K562 (cell line): ENCODE measurements at regions not wholly inside any gene's neighbourhood (a gene's known extent, or its start where the extent isn't known, plus 50 kb on each side); places are given as distances from the start of the nearest gene placed in this dataset.

Experiments used
- ATAC-seq: fragments of 200-7000 bp; cut with Tn5 transposase; 3 replicates; pipeline ENCODE4 v1.9.1; 2020; ENCODE audit warnings: moderate library complexity
- BruUV-seq: library from RNA; stranded (reverse); fragments of 400-500 nt; replicated peaks from 2 replicates; lab custom pipeline; 2021; lab: Mats Ljungman, UMichigan
- CTCF ChIA-PET: fragments of 300-600 bp; formaldehyde crosslinking; extraction: SDS; loops from one replicate; lab custom pipeline; 2021; ENCODE audit warnings: low intra/inter-chr PET ratio; lab: Yijun Ruan, JAX
- POLR2A ChIA-PET: fragments of 300-600, 350-650 bp; sonication (Branson Sonifier 250); formaldehyde crosslinking; extraction: SDS; loops from one replicate; lab custom pipeline; 2021; ENCODE audit warnings: antibody characterized with exemption, inconsistent platforms; lab: Yijun Ruan, JAX
- DNase-seq, 4 experiments: peaks; one replicate each; pipeline versions ENCODE4 v3.0.0 to v3.0.0-alpha.2; 2011 to 2018; ENCODE audit warnings: low spot score in 3 of 4, mixed read lengths in 3 of 4; ENCODE audit errors: extremely low read depth in 1 of 4
- FAIRE-seq: peaks from 2 replicates; lab custom pipeline; 2011; peaks lifted over from hg19 to GRCh38; lab: Jason Lieb, UNC
- H2AFZ ChIP-seq: 2 replicates; pipeline ENCODE4 v1.6.0; 2011; ENCODE audit warnings: low read depth, low read length, control low read depth, inconsistent platforms
- H3K27ac ChIP-seq: fragments of 200-600 bp; 3 replicates; pipeline ENCODE4 v1.8.0; 2011; ENCODE audit warnings: low read depth, mild to moderate bottlenecking, control low read depth, inconsistent platforms, low read length, moderate library complexity, mixed read lengths; ENCODE audit errors: extremely low read depth
- H3K27me3 ChIP-seq, 2 experiments: fragments of 300-600 bp in 1 of 2; 2 replicates in 1 of 2; 3 replicates in 1 of 2; pipeline versions ENCODE4 v1.6.0 to v1.8.0; 2011; ENCODE audit warnings: inconsistent platforms in 2 of 2, low read length in 2 of 2, mild to moderate bottlenecking in 1 of 2, mixed read lengths in 1 of 2, moderate library complexity in 1 of 2; ENCODE audit not compliant: control insufficient read depth in 2 of 2, insufficient read depth in 2 of 2
- H3K36me3 ChIP-seq: fragments of 300-600 bp; 3 replicates; pipeline ENCODE4 v1.8.0; 2011; ENCODE audit warnings: mild to moderate bottlenecking, low read length, inconsistent platforms; ENCODE audit not compliant: control insufficient read depth, insufficient read depth
- H3K4me1 ChIP-seq, 2 experiments: fragments of 200-600 bp in 1 of 2; replicated peaks in 1 of 2; 2 replicates in 1 of 2; 3 replicates in 1 of 2; pipeline versions ENCODE4 v1.5.1 to v1.8.0; 2011; ENCODE audit warnings: inconsistent platforms in 2 of 2, low read length in 2 of 2, mild to moderate bottlenecking in 1 of 2, mixed read lengths in 1 of 2, moderate library complexity in 1 of 2; ENCODE audit not compliant: control insufficient read depth in 2 of 2, insufficient read depth in 2 of 2
- H3K4me2 ChIP-seq: 2 replicates; pipeline ENCODE4 v1.6.1; 2011; ENCODE audit warnings: low read length, control low read depth, inconsistent platforms, mixed read lengths; ENCODE audit not compliant: insufficient read depth
- H3K4me3 ChIP-seq: fragments of 200-600 bp; sonication (generic), shearing (Covaris generic); 2 replicates; pipeline ENCODE4 v1.5.1; 2016; ENCODE audit warnings: control low read depth, inconsistent platforms
- H3K79me2 ChIP-seq: fragments of 200-600 bp; 3 replicates; pipeline ENCODE4 v1.8.0; 2011; ENCODE audit warnings: low read length, inconsistent platforms; ENCODE audit not compliant: control insufficient read depth, insufficient read depth
- H3K9ac ChIP-seq, 2 experiments: 2 replicates each; pipeline versions ENCODE4 v1.6.0 to v1.6.1; 2011; ENCODE audit warnings: low read depth in 2 of 2, low read length in 2 of 2, control low read depth in 1 of 2, inconsistent platforms in 1 of 2, mild to moderate bottlenecking in 1 of 2, mixed read lengths in 1 of 2; ENCODE audit not compliant: insufficient read depth in 1 of 2
- H3K9me1 ChIP-seq: one replicate; pipeline ENCODE4 v1.6.0; 2011; ENCODE audit warnings: inconsistent platforms, mild to moderate bottlenecking, low read length, moderate library complexity; ENCODE audit not compliant: control insufficient read depth, insufficient read depth
- H3K9me3 ChIP-seq: replicated peaks from 2 replicates; pipeline ENCODE4 v1.5.1; 2011; ENCODE audit warnings: low read depth, low read length, inconsistent platforms; ENCODE audit not compliant: control insufficient read depth, insufficient read depth
- H4K20me1 ChIP-seq: replicated peaks from 2 replicates; pipeline ENCODE4 v1.6.1; 2011; ENCODE audit warnings: low read length, inconsistent platforms, mixed read lengths; ENCODE audit not compliant: control insufficient read depth, insufficient read depth
- ARNT ChIP-seq, 2 experiments: fragments of 450-650 bp; IDR thresholded peaks; 2 replicates each; pipeline ENCODE4 v1.6.1; 2016; ENCODE audit warnings: mild to moderate bottlenecking in 1 of 2
- BRF2 ChIP-seq: IDR thresholded peaks from 3 replicates; pipeline ENCODE4 v1.6.1; 2011; ENCODE audit warnings: borderline replicate concordance, mild to moderate bottlenecking; ENCODE audit not compliant: insufficient read length, insufficient read depth
- CEBPZ ChIP-seq: fragments of 150-350 bp; IDR thresholded peaks from 2 replicates; pipeline ENCODE4 v1.6.1; 2014; ENCODE audit warnings: low read depth, mild to moderate bottlenecking, low read length, borderline replicate concordance
- HLTF ChIP-seq: fragments of 450-650 bp; IDR thresholded peaks from 2 replicates; pipeline ENCODE4 v1.6.1; 2016
- HNRNPUL1 ChIP-seq: fragments of 200-400 bp; formaldehyde crosslinking; IDR thresholded peaks from 2 replicates; pipeline ENCODE4 v1.6.1; 2017; ENCODE audit warnings: low read length
- JUND ChIP-seq, 2 experiments: IDR thresholded peaks; 2 replicates in 1 of 2; 3 replicates in 1 of 2; pipeline ENCODE4 v1.6.1; 2011; ENCODE audit warnings: borderline replicate concordance in 2 of 2, low read depth in 2 of 2, low read length in 2 of 2, improper control_type of control experiment in 1 of 2, missing biosample characterization in 1 of 2, missing genetic modification characterization in 1 of 2, missing genetic modification reagents in 1 of 2
- PHTF2 ChIP-seq: fragments of 250-450 bp; sonication (Bioruptor Pico); IDR thresholded peaks from 2 replicates; pipeline ENCODE4 v1.5.0; 2021; ENCODE audit warnings: mild to moderate bottlenecking
- POU5F1 ChIP-seq: fragments of 150-350 bp; IDR thresholded peaks from 2 replicates; pipeline ENCODE4 v1.6.1; 2014; ENCODE audit warnings: borderline replicate concordance, low read length, low read depth, mild to moderate bottlenecking; ENCODE audit not compliant: partially characterized antibody
- RAD21 ChIP-seq, 2 experiments: fragments of 250-450 bp in 1 of 2; fragments of 450-650 bp in 1 of 2; sonication (Bioruptor Pico) in 1 of 2; formaldehyde crosslinking in 1 of 2; IDR thresholded peaks in 1 of 2; conservative IDR thresholded peaks in 1 of 2; 2 replicates each; pipeline versions ENCODE4 v1.4.0 to v1.8.0; 2020 to 2022; ENCODE audit warnings: mild to moderate bottlenecking in 2 of 2, moderate library complexity in 1 of 2
- SLC30A9 ChIP-seq: fragments of 250-450 bp; sonication (Bioruptor Pico); IDR thresholded peaks from 2 replicates; pipeline ENCODE4 v1.8.0; 2022; ENCODE audit warnings: mild to moderate bottlenecking, moderate library complexity
- TAL1 ChIP-seq: fragments of 450-650 bp; IDR thresholded peaks from 2 replicates; pipeline ENCODE4 v1.6.1; 2016; ENCODE audit warnings: mild to moderate bottlenecking
- ZBTB5 ChIP-seq: fragments of 450-650 bp; IDR thresholded peaks from 2 replicates; pipeline ENCODE4 v1.6.1; 2017; ENCODE audit warnings: antibody characterized with exemption
- ZC3H11A ChIP-seq: IDR thresholded peaks from 2 replicates; pipeline ENCODE4 v1.6.1; 2012; ENCODE audit warnings: low read depth, low read length, improper control_type of control experiment
- ZNF12 ChIP-seq: sonication (generic); formaldehyde crosslinking; IDR thresholded peaks from 2 replicates; pipeline ENCODE4 v1.4.0; 2020; ENCODE audit warnings: mild to moderate bottlenecking, missing genetic modification reagents
- ZNF431 ChIP-seq: sonication (generic); formaldehyde crosslinking; IDR thresholded peaks from 2 replicates; pipeline ENCODE4 v1.8.0; 2022; ENCODE audit warnings: mild to moderate bottlenecking, missing genetic modification reagents
- ZNF445 ChIP-seq: fragments of 250-450 bp; sonication (Bioruptor Pico); IDR thresholded peaks from 2 replicates; pipeline ENCODE4 v1.4.0; 2020; ENCODE audit warnings: low read depth, mild to moderate bottlenecking, moderate library complexity
- ZZZ3 ChIP-seq: fragments of 450-650 bp; IDR thresholded peaks from 2 replicates; pipeline ENCODE4 v1.6.1; 2016; ENCODE audit warnings: antibody characterized with exemption, mild to moderate bottlenecking, moderate library complexity
- WGBS: fragments of 100-300 bp; shearing (Covaris generic); methylation state at CpG from one replicate; pipeline ENCODE4 v1.1.6; 2016; ENCODE audit warnings: low coverage, mixed read lengths; ENCODE audit not compliant: insufficient coverage; ENCODE audit errors: missing lambda C conversion rate; 5-methylcytosine and 5-hydroxymethylcytosine counted together
- in situ Hi-C: fragments of 300-500 bp; cut with MboI; formaldehyde crosslinking; loops from 4 replicates; pipeline ENCODE4 v1.15.0; 2018; ENCODE audit warnings: inconsistent platforms, mixed read lengths
- intact Hi-C: fragments of 100-400 bp; cut with micrococcal nuclease; formaldehyde crosslinking; loops from 2 replicates; pipeline ENCODE4 v1.14.2; 2022

GRCh38 chr1:83098791-83099190 is 900.1 kb downstream of the TTLL7 start (continued):
- TF ChIP-seq ZNF12 (CRISPR knock-in tag) (no peak), ARNT (IDR thresholded peaks at IDR 0.05) (no peak), POU5F1 (no peak), ZBTB5 (no peak), ZZZ3 (no peak), HNRNPUL1 (no peak), RAD21 (CRISPR knock-in tag; conservative IDR thresholded peaks at IDR 0.05 in 1 of 2, IDR thresholded peaks at IDR 0.05 in 1 of 2) (no peak), BRF2 (no peak)

- no peaks in the 10 kb centered on the region for H3K9me3 ChIP-seq
- no peaks in the 10 kb centered on the region for H3K4me1 ChIP-seq
- intact Hi-C loops (no loop called here), in situ Hi-C loops (no loop called here)
- H3K4me3 ChIP-seq, result no peak overlapping the region
- H3K79me2 ChIP-seq, result no peaks in the 10 kb centered on the region
- H2AFZ ChIP-seq, result no peak overlapping the region
- no peaks in the 10 kb centered on the region for H4K20me1 ChIP-seq
- no peak for FAIRE-seq
- no peak for DNase-seq
- no peak overlapping the region for H3K27ac ChIP-seq
- H3K9me1 ChIP-seq, result no peaks in the 10 kb centered on the region
- H3K27me3 ChIP-seq, result no peaks in the 10 kb centered on the region
- no TSS peak for BruUV-seq
- no peak overlapping the region for H3K4me2 ChIP-seq
- H3K9ac ChIP-seq, result no peak overlapping the region
- H3K36me3 ChIP-seq, result no peaks in the 10 kb centered on the region
- WGBS, result 4% methylated on average over 3 of the region's 3 CpGs
- ATAC-seq, result no peak
- ChIA-PET CTCF (no interaction called here), POLR2A (no interaction called here)
- TF ChIP-seq ZC3H11A (no peak), SLC30A9 (CRISPR knock-in tag) (no peak), CEBPZ (no peak), ZNF445 (CRISPR knock-in tag) (no peak), JUND (IDR thresholded peaks at IDR 0.05; ENCODE audit: borderline replicate concordance, low read depth, low read length) (no peak), JUND (tag; IDR thresholded peaks at IDR 0.05; ENCODE audit: borderline replicate concordance, low read depth, low read length) (no peak), HLTF (no peak), TAL1 (no peak), PHTF2 (CRISPR knock-in tag) (no peak), ZNF431 (CRISPR knock-in tag) (no peak)
Measured at GRCh38 chr1:83098131-83098530, 900.8 kb downstream of the TTLL7 start.
